ENCODE measurements at regions not wholly inside any gene's neighbourhood (a gene's known extent, or its start where the extent isn't known, plus 50 kb on each side); places are given as distances from the start of the nearest gene placed in this dataset.
"Not testable (repeated sequence)": the region's sequence is repeated elsewhere in the genome, so short reads cannot be mapped to it uniquely, and the experiment has no call there.

GRCh38 chr2:87229091-87229689, 207.5 kb upstream of the PLGLB1 start:
- H3K4me3 ChIP-seq; H3K36me3 ChIP-seq; H3K9me3 ChIP-seq; intact Hi-C loops (cut with DNase I; ENCODE audit: low total_unique reads); DNase-seq; H3K27ac ChIP-seq; H3K4me1 ChIP-seq; H3K27me3 ChIP-seq (replicated peaks in 1 of 7): not testable (repeated sequence)
- TF ChIP-seq CTCF (IDR thresholded peaks at IDR 0.05 in 8 of 11, conservative IDR thresholded peaks at IDR 0.05 in 3 of 11): peak in 7 of 11 experiments; percentile 39 to 73 (median 60)
- WGBS, 5 donors: 0 to 11% (median 2%) methylated on average over 1 to 2 of the region's 4 CpGs

- H3K4me3 ChIP-seq; H3K27ac ChIP-seq; H3K27me3 ChIP-seq (replicated peaks in 1 of 7); intact Hi-C loops (cut with DNase I; ENCODE audit: low total_unique reads); H3K9me3 ChIP-seq; H3K36me3 ChIP-seq; DNase-seq; H3K4me1 ChIP-seq: not testable (repeated sequence)
- 85 to 100% (median 91%) methylated on average over 1 to 2 of the region's 4 CpGs; no CpG with 5 or more reads in 1 of the 5 donors for WGBS, 5 donors
Observed at GRCh38 chr2:87229964-87230363, 208.3 kb upstream of the PLGLB1 start.

- H3K4me1 ChIP-seq; H3K27ac ChIP-seq; DNase-seq; H3K36me3 ChIP-seq; H3K27me3 ChIP-seq (replicated peaks in 1 of 7); intact Hi-C loops (cut with DNase I; ENCODE audit: low total_unique reads); H3K4me3 ChIP-seq; H3K9me3 ChIP-seq: not testable (repeated sequence)
- WGBS, 5 donors: 90 to 95% (median 94%) methylated on average over 2 of the region's 8 CpGs; no CpG with 5 or more reads in 2 of the 5 donors
Observed at GRCh38 chr2:87235333-87235981, 213.8 kb upstream of the PLGLB1 start.

- H3K27ac ChIP-seq; H3K36me3 ChIP-seq; H3K27me3 ChIP-seq (replicated peaks in 1 of 7); intact Hi-C loops (cut with DNase I; ENCODE audit: low total_unique reads); H3K9me3 ChIP-seq; H3K4me1 ChIP-seq; H3K4me3 ChIP-seq; DNase-seq: not testable (repeated sequence)
- WGBS, 5 donors: 41 to 67% (median 63%) methylated on average over 6 to 9 of the region's 15 CpGs
Observed at GRCh38 chr2:87237570-87238336, 216.1 kb upstream of the PLGLB1 start.

- 75 to 98% (median 89%) methylated on average over 6 to 7 of the region's 8 CpGs for WGBS, 5 donors
- H3K4me3 ChIP-seq; intact Hi-C loops (cut with DNase I; ENCODE audit: low total_unique reads); DNase-seq; H3K36me3 ChIP-seq; H3K9me3 ChIP-seq; H3K4me1 ChIP-seq; H3K27ac ChIP-seq; H3K27me3 ChIP-seq (replicated peaks in 1 of 7): not testable (repeated sequence)
Observed at GRCh38 chr2:87239558-87240215, 218.0 kb upstream of the PLGLB1 start.

- H3K36me3 ChIP-seq; H3K9me3 ChIP-seq; H3K4me3 ChIP-seq; H3K27me3 ChIP-seq (replicated peaks in 1 of 7); H3K27ac ChIP-seq; intact Hi-C loops (cut with DNase I; ENCODE audit: low total_unique reads); DNase-seq; H3K4me1 ChIP-seq: not testable (repeated sequence)
- WGBS, 5 donors: 66 to 83% (median 75%) methylated on average over 6 to 11 of the region's 11 CpGs
Observed at GRCh38 chr2:87246066-87246717, 224.5 kb upstream of the PLGLB1 start.

GRCh38 chr2:87252046-87252445, 230.4 kb upstream of the PLGLB1 start:
- H3K27me3 ChIP-seq (replicated peaks in 1 of 7); H3K9me3 ChIP-seq; DNase-seq; H3K36me3 ChIP-seq; H3K4me3 ChIP-seq; H3K27ac ChIP-seq; H3K4me1 ChIP-seq; intact Hi-C loops (cut with DNase I; ENCODE audit: low total_unique reads): not testable (repeated sequence)
- WGBS, 5 donors: 50 to 100% (median 98%) methylated on average over 1 to 4 of the region's 5 CpGs

GRCh38 chr2:87254562-87254961, 232.9 kb upstream of the PLGLB1 start:
- H3K27ac ChIP-seq; H3K27me3 ChIP-seq (replicated peaks in 1 of 7); H3K4me1 ChIP-seq; DNase-seq; H3K36me3 ChIP-seq; H3K9me3 ChIP-seq; H3K4me3 ChIP-seq; intact Hi-C loops (cut with DNase I; ENCODE audit: low total_unique reads): not testable (repeated sequence)
- WGBS, 5 donors: no CpG with 5 or more reads among the region's 1 CpG

- H3K36me3 ChIP-seq; H3K27me3 ChIP-seq (replicated peaks in 1 of 7); H3K4me3 ChIP-seq; H3K4me1 ChIP-seq; DNase-seq; intact Hi-C loops (cut with DNase I; ENCODE audit: low total_unique reads); H3K27ac ChIP-seq; H3K9me3 ChIP-seq: not testable (repeated sequence)
- 71 to 86% (median 82%) methylated on average over 8 to 11 of the region's 14 CpGs for WGBS, 5 donors
Observed at GRCh38 chr2:87255410-87255809, 233.8 kb upstream of the PLGLB1 start.

Measured in spleen (tissue), 11 donors.